ENCODE measurements at regions not wholly inside any gene's neighbourhood (a gene's known extent, or its start where the extent isn't known, plus 50 kb on each side); places are given as distances from the start of the nearest gene placed in this dataset.

DNA sequence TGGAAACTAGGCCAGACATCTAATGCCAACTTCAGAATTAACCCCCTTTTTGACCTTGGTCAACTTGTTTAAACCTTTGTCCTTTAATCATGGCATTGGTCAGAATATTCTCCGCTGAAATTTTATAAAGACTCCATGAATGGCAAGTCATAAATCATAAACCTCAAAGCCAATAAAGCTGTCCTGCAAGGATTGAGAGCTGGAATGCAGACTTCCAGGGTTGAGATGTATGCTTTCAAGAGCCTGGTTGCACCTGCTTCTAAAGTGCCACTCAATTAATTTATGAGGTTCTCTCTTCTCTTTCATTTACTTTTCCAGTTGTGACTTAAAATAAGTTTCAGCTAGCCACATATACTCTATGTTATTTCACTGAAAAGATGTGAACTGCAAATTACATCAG, 136.2 kb upstream of the HCCS start:
- TF ChIP-seq, protein P1, sequence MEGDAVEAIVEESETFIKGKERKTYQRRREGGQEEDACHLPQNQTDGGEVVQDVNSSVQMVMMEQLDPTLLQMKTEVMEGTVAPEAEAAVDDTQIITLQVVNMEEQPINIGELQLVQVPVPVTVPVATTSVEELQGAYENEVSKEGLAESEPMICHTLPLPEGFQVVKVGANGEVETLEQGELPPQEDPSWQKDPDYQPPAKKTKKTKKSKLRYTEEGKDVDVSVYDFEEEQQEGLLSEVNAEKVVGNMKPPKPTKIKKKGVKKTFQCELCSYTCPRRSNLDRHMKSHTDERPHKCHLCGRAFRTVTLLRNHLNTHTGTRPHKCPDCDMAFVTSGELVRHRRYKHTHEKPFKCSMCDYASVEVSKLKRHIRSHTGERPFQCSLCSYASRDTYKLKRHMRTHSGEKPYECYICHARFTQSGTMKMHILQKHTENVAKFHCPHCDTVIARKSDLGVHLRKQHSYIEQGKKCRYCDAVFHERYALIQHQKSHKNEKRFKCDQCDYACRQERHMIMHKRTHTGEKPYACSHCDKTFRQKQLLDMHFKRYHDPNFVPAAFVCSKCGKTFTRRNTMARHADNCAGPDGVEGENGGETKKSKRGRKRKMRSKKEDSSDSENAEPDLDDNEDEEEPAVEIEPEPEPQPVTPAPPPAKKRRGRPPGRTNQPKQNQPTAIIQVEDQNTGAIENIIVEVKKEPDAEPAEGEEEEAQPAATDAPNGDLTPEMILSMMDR (IDR thresholded peaks at IDR 0.05): no peak
- TF ChIP-seq POLR2A (IDR thresholded peaks at IDR 0.05): no peak
- no peak for TF ChIP-seq POLR2AphosphoS5 (IDR thresholded peaks at IDR 0.05)
- TF ChIP-seq EP300 (IDR thresholded peaks at IDR 0.05): no peak
